ENCODE measurements at regions not wholly inside any gene's neighbourhood (a gene's known extent, or its start where the extent isn't known, plus 50 kb on each side); places are given as distances from the start of the nearest gene placed in this dataset.

GRCh38 chr6:30823534-30823865 is 60.8 kb upstream of the DDR1 start:
- TF ChIP-seq CTCF (IDR thresholded peaks at IDR 0.05): no peak
- no peak for TF ChIP-seq POLR2A (IDR thresholded peaks at IDR 0.05)
- TF ChIP-seq EP300 (IDR thresholded peaks at IDR 0.05): no peak
